SK-N-SH treated with all-trans-retinoic acid at 6 μM for 48 hours (cell line): ENCODE measurements at regions not wholly inside any gene's neighbourhood (a gene's known extent, or its start where the extent isn't known, plus 50 kb on each side); places are given as distances from the start of the nearest gene placed in this dataset.
"Not testable (repeated sequence)": the region's sequence is repeated elsewhere in the genome, so short reads cannot be mapped to it uniquely, and the experiment has no call there.

Experiments used
- ISL1 ChIP-seq: fragments of 250-450 bp; sonication (Bioruptor Pico); IDR thresholded peaks from 2 replicates; pipeline ENCODE4 v2.1.2; 2022; ENCODE audit warnings: mild to moderate bottlenecking, moderate library complexity
- TF ChIP-seq, protein P1 (sequence below): fragments of 250-450 bp; sonication (Bioruptor Pico); IDR thresholded peaks from 2 replicates; pipeline ENCODE4 v1.8.0; 2020; ENCODE audit warnings: mild to moderate bottlenecking, moderate library complexity, borderline replicate concordance

DNA sequence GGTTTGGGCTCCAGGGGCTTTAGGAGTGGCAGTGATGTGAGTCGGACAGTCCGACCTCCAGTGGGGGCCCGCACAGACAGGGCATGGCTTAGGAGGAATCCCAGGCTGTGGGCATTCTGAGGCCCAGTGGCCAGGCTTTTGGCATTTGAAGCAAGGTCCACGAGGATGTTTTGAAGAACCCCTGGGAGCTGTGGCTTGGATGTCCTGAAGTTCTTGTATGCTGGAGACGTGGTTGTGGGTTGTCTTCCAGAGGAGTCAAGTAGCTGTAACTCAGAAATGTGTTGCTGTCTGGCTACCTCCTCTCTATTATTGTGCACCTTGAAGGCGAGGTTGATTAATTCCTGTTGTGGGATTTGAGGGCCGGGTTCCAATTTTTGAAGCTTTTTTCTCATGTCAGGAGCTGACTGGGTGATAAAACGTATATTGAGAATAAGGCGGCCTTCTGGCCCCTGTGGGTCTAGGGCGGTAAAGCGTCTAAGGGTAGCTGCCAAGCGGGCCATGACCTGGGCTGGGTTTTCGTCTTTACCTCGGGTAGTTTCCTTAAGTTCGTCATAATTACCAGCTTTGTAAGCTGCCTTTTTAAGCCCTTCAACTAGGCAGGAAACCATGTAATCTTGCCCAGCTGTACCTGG, 67.3 kb upstream of the EZR start:
- TF ChIP-seq, protein P1, sequence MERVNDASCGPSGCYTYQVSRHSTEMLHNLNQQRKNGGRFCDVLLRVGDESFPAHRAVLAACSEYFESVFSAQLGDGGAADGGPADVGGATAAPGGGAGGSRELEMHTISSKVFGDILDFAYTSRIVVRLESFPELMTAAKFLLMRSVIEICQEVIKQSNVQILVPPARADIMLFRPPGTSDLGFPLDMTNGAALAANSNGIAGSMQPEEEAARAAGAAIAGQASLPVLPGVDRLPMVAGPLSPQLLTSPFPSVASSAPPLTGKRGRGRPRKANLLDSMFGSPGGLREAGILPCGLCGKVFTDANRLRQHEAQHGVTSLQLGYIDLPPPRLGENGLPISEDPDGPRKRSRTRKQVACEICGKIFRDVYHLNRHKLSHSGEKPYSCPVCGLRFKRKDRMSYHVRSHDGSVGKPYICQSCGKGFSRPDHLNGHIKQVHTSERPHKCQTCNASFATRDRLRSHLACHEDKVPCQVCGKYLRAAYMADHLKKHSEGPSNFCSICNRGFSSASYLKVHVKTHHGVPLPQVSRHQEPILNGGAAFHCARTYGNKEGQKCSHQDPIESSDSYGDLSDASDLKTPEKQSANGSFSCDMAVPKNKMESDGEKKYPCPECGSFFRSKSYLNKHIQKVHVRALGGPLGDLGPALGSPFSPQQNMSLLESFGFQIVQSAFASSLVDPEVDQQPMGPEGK (CRISPR knock-in tag) = not testable (repeated sequence)
- not testable (repeated sequence) for TF ChIP-seq ISL1 (CRISPR knock-in tag)
